PC-3 (cell line): ENCODE measurements at regions not wholly inside any gene's neighbourhood (a gene's known extent, or its start where the extent isn't known, plus 50 kb on each side); places are given as distances from the start of the nearest gene placed in this dataset.

Source experiments
- ATAC-seq: fragments of 200-7000 bp; cut with Tn5 transposase; 2 replicates; pipeline ENCODE4 v1.9.1; 2020; ENCODE audit warnings: mild to moderate bottlenecking, moderate library complexity
- BruUV-seq: library from RNA; stranded (reverse); fragments of 400-500 nt; replicated peaks from 2 replicates; lab custom pipeline; 2021; lab: Mats Ljungman, UMichigan
- CTCF ChIA-PET: fragments of 300-600 bp; sonication (Branson Sonifier 250); formaldehyde crosslinking; loops from one replicate; lab custom pipeline; 2022; ENCODE audit warnings: antibody characterized with exemption; lab: Charles Lee
- POLR2A ChIA-PET: fragments of 300-600 bp; sonication (Branson Sonifier 250); formaldehyde crosslinking; loops from one replicate; lab custom pipeline; 2022; ENCODE audit warnings: antibody characterized with exemption; ENCODE audit not compliant: unreplicated experiment; lab: Charles Lee
- DNase-seq: peaks from one replicate; pipeline ENCODE4 v3.0.0-alpha.2; 2015
- H2AFZ ChIP-seq: fragments of 300-600 bp; sonication (generic); 2 replicates; pipeline ENCODE4 v1.6.0; 2016; ENCODE audit warnings: antibody characterized with exemption, low read length
- H3F3A ChIP-seq: fragments of 300-600 bp; sonication (generic); one replicate; pipeline ENCODE4 v1.6.0; 2017; ENCODE audit warnings: antibody characterized with exemption, low read length, control low read depth, mild to moderate bottlenecking; ENCODE audit not compliant: unreplicated experiment
- H3K27ac ChIP-seq: fragments of 300-600 bp; sonication (generic); 2 replicates; pipeline ENCODE4 v1.5.1; 2016; ENCODE audit warnings: mild to moderate bottlenecking, low read length
- H3K27me3 ChIP-seq: fragments of 300-600 bp; sonication (generic); 2 replicates; pipeline ENCODE4 v1.6.1; 2016; ENCODE audit warnings: low read length, mixed read lengths
- H3K36me3 ChIP-seq: fragments of 300-600 bp; sonication (generic); 2 replicates; pipeline ENCODE4 v1.6.1; 2016; ENCODE audit warnings: low read depth, mixed run types, low read length, mixed read lengths
- H3K4me1 ChIP-seq: fragments of 300-600 bp; sonication (generic); 2 replicates; pipeline ENCODE4 v1.5.1; 2016; ENCODE audit warnings: low read length; ENCODE audit not compliant: insufficient read depth
- H3K4me2 ChIP-seq: fragments of 300-600 bp; sonication (generic); 2 replicates; pipeline ENCODE4 v1.6.0; 2016; ENCODE audit warnings: low read length
- H3K4me3 ChIP-seq: fragments of 300-600 bp; sonication (generic); 2 replicates; pipeline ENCODE4 v1.5.1; 2016; ENCODE audit warnings: mild to moderate bottlenecking, low read length, mixed read lengths
- H3K79me2 ChIP-seq: fragments of 300-600 bp; sonication (generic); 2 replicates; pipeline ENCODE4 v1.6.1; 2017; ENCODE audit warnings: low read length, mixed read lengths
- H3K9ac ChIP-seq: fragments of 300-600 bp; sonication (generic); 2 replicates; pipeline ENCODE4 v1.6.0; 2016; ENCODE audit warnings: mild to moderate bottlenecking, low read length
- H3K9me2 ChIP-seq: fragments of 300-600 bp; sonication (generic); replicated peaks from 2 replicates; pipeline ENCODE4 v1.6.1; 2016; ENCODE audit warnings: mixed run types, low read length, mixed read lengths
- H3K9me3 ChIP-seq: fragments of 300-600 bp; sonication (generic); 2 replicates; pipeline ENCODE4 v1.6.1; 2016; ENCODE audit warnings: low read length, mixed read lengths
- H4K20me1 ChIP-seq: fragments of 300-600 bp; sonication (generic); 2 replicates; pipeline ENCODE4 v1.6.1; 2016; ENCODE audit warnings: low read length, mixed read lengths
- CTCF ChIP-seq: fragments of 300-600 bp; sonication (generic); conservative IDR thresholded peaks from 2 replicates; pipeline ENCODE4 v1.5.1; 2017; ENCODE audit warnings: antibody characterized with exemption, low read depth, mild to moderate bottlenecking, low read length
- EZH2 ChIP-seq: fragments of 300-600 bp; sonication (generic); IDR thresholded peaks from one replicate; pipeline ENCODE4 v1.6.1; 2017; ENCODE audit warnings: antibody characterized with exemption, mild to moderate bottlenecking, low read length; ENCODE audit not compliant: unreplicated experiment
- EZH2phosphoT487 ChIP-seq: fragments of 300-600 bp; sonication (generic); IDR thresholded peaks from 2 replicates; pipeline ENCODE4 v1.6.1; 2018; ENCODE audit warnings: mild to moderate bottlenecking, antibody characterized with exemption, low read length, borderline replicate concordance
- intact Hi-C: fragments of 100-400 bp; cut with micrococcal nuclease; formaldehyde crosslinking; loops from 2 replicates; pipeline ENCODE4 v1.9.0; 2023

- H3K9me3 ChIP-seq = no peaks in the 10 kb centered on the region
- no peaks in the 10 kb centered on the region for H3K9me2 ChIP-seq
- H3K79me2 ChIP-seq = no peaks in the 10 kb centered on the region
- H3K9ac ChIP-seq = no peak overlapping the region
- H3K4me1 ChIP-seq = no peaks in the 10 kb centered on the region
- no peak overlapping the region for H2AFZ ChIP-seq
- H3K36me3 ChIP-seq = no peaks in the 10 kb centered on the region
- H3K4me3 ChIP-seq = no peak overlapping the region
- no peaks in the 10 kb centered on the region for H4K20me1 ChIP-seq
- CTCF ChIA-PET = no interaction called here
- H3F3A ChIP-seq = no peaks in the 10 kb centered on the region
- no peaks in the 10 kb centered on the region for H3K27me3 ChIP-seq
- no peak for ATAC-seq
- DNase-seq = no peak
- intact Hi-C loops = no loop called here
- no peak overlapping the region for H3K4me2 ChIP-seq
- POLR2A ChIA-PET = no interaction called here
- TF ChIP-seq EZH2 = no peak
- no peak for TF ChIP-seq EZH2phosphoT487
- no peak for TF ChIP-seq CTCF
- no peak overlapping the region for H3K27ac ChIP-seq
- BruUV-seq = no TSS peak
Observed at GRCh38 chr22:33117821-33118220, 59.6 kb upstream of the SYN3 start.

GRCh38 chr22:33116841-33117547 is 58.8 kb upstream of the SYN3 start:
- ChIA-PET CTCF (no interaction called here), POLR2A (no interaction called here)
- H3K36me3 ChIP-seq = no peaks in the 10 kb centered on the region

More at GRCh38 chr22:33116841-33117547, 58.8 kb upstream of the SYN3 start:
- Histone ChIP-seq H3K4me3 (no peak overlapping the region), H3K4me2 (no peak overlapping the region), H3K27ac (no peak overlapping the region), H3K4me1 (no peaks in the 10 kb centered on the region), H3K9me3 (no peaks in the 10 kb centered on the region), H3K79me2 (no peaks in the 10 kb centered on the region), H3F3A (no peaks in the 10 kb centered on the region), H3K27me3 (no peaks in the 10 kb centered on the region), H2AFZ (no peak overlapping the region), H3K9me2 (no peaks in the 10 kb centered on the region), H3K9ac (no peak overlapping the region), H4K20me1 (no peaks in the 10 kb centered on the region)
- no TSS peak for BruUV-seq
- intact Hi-C loops = no loop called here
- ATAC-seq (no peak), DNase-seq (peak; percentile 29)
- TF ChIP-seq EZH2 = no peak
- TF ChIP-seq CTCF = no peak
- TF ChIP-seq EZH2phosphoT487 = no peak
